ENCODE measurements at regions not wholly inside any gene's neighbourhood (a gene's known extent, or its start where the extent isn't known, plus 50 kb on each side); places are given as distances from the start of the nearest gene placed in this dataset.

GRCh38 chr11:42620796-42621195, 691.0 kb upstream of the API5 start:
- TF ChIP-seq CTCF (IDR thresholded peaks at IDR 0.05) (no peak), POLR2AphosphoS5 (IDR thresholded peaks at IDR 0.05) (no peak), EP300 (IDR thresholded peaks at IDR 0.05) (no peak), POLR2A (IDR thresholded peaks at IDR 0.05) (no peak)
- no peaks in the 10 kb centered on the region for H3K4me1 ChIP-seq
- H3K4me3 ChIP-seq, result no peak overlapping the region
- intact Hi-C loops (cut with DNase I; ENCODE audit: low total_unique reads), result no loop called here
- no peak for DNase-seq
- H3K36me3 ChIP-seq, result no peaks in the 10 kb centered on the region
- WGBS, 5 donors, result 87 to 91% (median 91%) methylated on average over 2 of the region's 2 CpGs
- no peaks in the 10 kb centered on the region for H3K27me3 ChIP-seq
- H3K27ac ChIP-seq, result no peak overlapping the region
- no peaks in the 10 kb centered on the region for H3K9me3 ChIP-seq

GRCh38 chr11:42625757-42626665, 685.8 kb upstream of the API5 start:
- WGBS, 5 donors, result 52 to 72% (median 57%) methylated on average over 9 of the region's 9 CpGs
- no peak for TF ChIP-seq EP300 (IDR thresholded peaks at IDR 0.05)
- no peak for TF ChIP-seq CTCF (IDR thresholded peaks at IDR 0.05)
- no peak for TF ChIP-seq POLR2A (IDR thresholded peaks at IDR 0.05)
- no peak for TF ChIP-seq POLR2AphosphoS5 (IDR thresholded peaks at IDR 0.05)
- no peaks in the 10 kb centered on the region for H3K36me3 ChIP-seq
- DNase-seq, result peak in 1 of 2 donors; percentile 2
- intact Hi-C loops (cut with DNase I; ENCODE audit: low total_unique reads), result no loop called here
- no peaks in the 10 kb centered on the region for H3K4me1 ChIP-seq
- H3K27me3 ChIP-seq, result no peaks in the 10 kb centered on the region
- H3K4me3 ChIP-seq, result no peak overlapping the region
- no peaks in the 10 kb centered on the region for H3K9me3 ChIP-seq
- H3K27ac ChIP-seq, result no peak overlapping the region

GRCh38 chr11:42631220-42631843, 680.5 kb upstream of the API5 start:
- TF ChIP-seq POLR2AphosphoS5 (IDR thresholded peaks at IDR 0.05) (no peak), POLR2A (IDR thresholded peaks at IDR 0.05) (no peak)
- Histone ChIP-seq H3K36me3 (no peaks in the 10 kb centered on the region), H3K9me3 (no peaks in the 10 kb centered on the region), H3K27ac (no peak overlapping the region), H3K27me3 (no peaks in the 10 kb centered on the region), H3K4me1 (no peaks in the 10 kb centered on the region), H3K4me3 (no peak overlapping the region)
- DNase-seq, result peak in 1 of 2 donors; percentile 26
- 48 to 67% (median 50%) methylated on average over 2 of the region's 2 CpGs for WGBS, 5 donors
- intact Hi-C loops (cut with DNase I; ENCODE audit: low total_unique reads), result no loop called here

- H3K27me3 ChIP-seq, result no peaks in the 10 kb centered on the region
- H3K4me1 ChIP-seq, result no peaks in the 10 kb centered on the region
- WGBS, 5 donors, result 44 to 63% (median 55%) methylated on average over 1 of the region's 1 CpG
- H3K9me3 ChIP-seq, result peaks cover 0 to 4% (median 0%) of the 10 kb centered on the region in 4 donors
- H3K27ac ChIP-seq, result no peak overlapping the region
- TF ChIP-seq POLR2A (IDR thresholded peaks at IDR 0.05), result no peak
- no peak for TF ChIP-seq POLR2AphosphoS5 (IDR thresholded peaks at IDR 0.05)
- TF ChIP-seq CTCF (IDR thresholded peaks at IDR 0.05), result no peak
- TF ChIP-seq EP300 (IDR thresholded peaks at IDR 0.05), result no peak
- intact Hi-C loops (cut with DNase I; ENCODE audit: low total_unique reads), result no loop called here
- H3K4me3 ChIP-seq, result no peak overlapping the region
- H3K36me3 ChIP-seq, result no peaks in the 10 kb centered on the region
- DNase-seq, result no peak
Observed at GRCh38 chr11:42646959-42647358, 664.8 kb upstream of the API5 start.

Data from stomach (tissue), 8 donors.